Body of pancreas (tissue), 4 donors: ENCODE measurements at regions not wholly inside any gene's neighbourhood (a gene's known extent, or its start where the extent isn't known, plus 50 kb on each side); places are given as distances from the start of the nearest gene placed in this dataset.

Experiments
- POLR2A ChIP-seq, 3 donors: fragments of 450-650 bp; IDR thresholded peaks; one replicate each; pipeline ENCODE4 v1.6.1; 2016; ENCODE audit warnings: antibody characterized with exemption in 3 of 3, mild to moderate bottlenecking in 2 of 3
- TF ChIP-seq, protein P1 (sequence below), 7 experiments: fragments of 450-650 bp in 4 of 7; fragments of 200-600 bp in 3 of 7; sonication (generic) in 3 of 7; IDR thresholded peaks; one replicate each; pipeline ENCODE4 v1.5.1; 2016 to 2019; ENCODE audit warnings: antibody characterized with exemption in 7 of 7

DNA sequence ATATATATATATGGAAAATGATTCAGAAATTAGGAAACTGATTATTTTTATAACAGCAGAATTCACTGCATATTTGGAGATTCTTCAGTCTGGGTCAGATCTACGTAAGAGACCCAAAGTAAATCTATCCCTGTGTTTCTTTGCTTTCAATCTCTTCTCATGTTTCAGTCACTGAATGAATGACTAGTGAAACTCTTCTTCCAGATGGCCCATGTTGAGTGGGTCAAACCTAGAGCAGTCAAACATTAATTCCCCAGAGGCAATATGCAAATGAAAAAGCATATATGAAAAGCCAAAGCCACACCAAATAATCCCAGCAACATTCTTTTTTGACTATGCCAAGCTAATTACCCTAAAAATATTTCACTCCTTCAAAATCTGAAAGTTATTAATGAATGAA is 317.3 kb downstream of the RBM43 start:
- no peak for TF ChIP-seq POLR2A (IDR thresholded peaks at IDR 0.05)
- TF ChIP-seq, protein P1, sequence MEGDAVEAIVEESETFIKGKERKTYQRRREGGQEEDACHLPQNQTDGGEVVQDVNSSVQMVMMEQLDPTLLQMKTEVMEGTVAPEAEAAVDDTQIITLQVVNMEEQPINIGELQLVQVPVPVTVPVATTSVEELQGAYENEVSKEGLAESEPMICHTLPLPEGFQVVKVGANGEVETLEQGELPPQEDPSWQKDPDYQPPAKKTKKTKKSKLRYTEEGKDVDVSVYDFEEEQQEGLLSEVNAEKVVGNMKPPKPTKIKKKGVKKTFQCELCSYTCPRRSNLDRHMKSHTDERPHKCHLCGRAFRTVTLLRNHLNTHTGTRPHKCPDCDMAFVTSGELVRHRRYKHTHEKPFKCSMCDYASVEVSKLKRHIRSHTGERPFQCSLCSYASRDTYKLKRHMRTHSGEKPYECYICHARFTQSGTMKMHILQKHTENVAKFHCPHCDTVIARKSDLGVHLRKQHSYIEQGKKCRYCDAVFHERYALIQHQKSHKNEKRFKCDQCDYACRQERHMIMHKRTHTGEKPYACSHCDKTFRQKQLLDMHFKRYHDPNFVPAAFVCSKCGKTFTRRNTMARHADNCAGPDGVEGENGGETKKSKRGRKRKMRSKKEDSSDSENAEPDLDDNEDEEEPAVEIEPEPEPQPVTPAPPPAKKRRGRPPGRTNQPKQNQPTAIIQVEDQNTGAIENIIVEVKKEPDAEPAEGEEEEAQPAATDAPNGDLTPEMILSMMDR (IDR thresholded peaks at IDR 0.05), result no peak
